ENCODE measurements at regions not wholly inside any gene's neighbourhood (a gene's known extent, or its start where the extent isn't known, plus 50 kb on each side); places are given as distances from the start of the nearest gene placed in this dataset.

- no peak for TF ChIP-seq CTCF (IDR thresholded peaks at IDR 0.05)
- TF ChIP-seq POLR2A (IDR thresholded peaks at IDR 0.05): no peak
Observed at GRCh38 chr6:144654506-144654905, 369.4 kb downstream of the UTRN start.

All from Peyer's patch (tissue), 4 donors.